SK-N-MC (cell line): ENCODE measurements at regions not wholly inside any gene's neighbourhood (a gene's known extent, or its start where the extent isn't known, plus 50 kb on each side); places are given as distances from the start of the nearest gene placed in this dataset.

ENCODE experiments used
- EZH2 ChIP-seq: fragments of 200-600 bp; sonication (generic); IDR thresholded peaks from one replicate; pipeline ENCODE4 v1.6.1; 2017; ENCODE audit warnings: antibody characterized with exemption
- POLR2AphosphoS5 ChIP-seq: IDR thresholded peaks from 2 replicates; pipeline ENCODE4 v1.6.1; 2012; ENCODE audit warnings: mild to moderate bottlenecking, low read depth, low read length, borderline replicate concordance

DNA sequence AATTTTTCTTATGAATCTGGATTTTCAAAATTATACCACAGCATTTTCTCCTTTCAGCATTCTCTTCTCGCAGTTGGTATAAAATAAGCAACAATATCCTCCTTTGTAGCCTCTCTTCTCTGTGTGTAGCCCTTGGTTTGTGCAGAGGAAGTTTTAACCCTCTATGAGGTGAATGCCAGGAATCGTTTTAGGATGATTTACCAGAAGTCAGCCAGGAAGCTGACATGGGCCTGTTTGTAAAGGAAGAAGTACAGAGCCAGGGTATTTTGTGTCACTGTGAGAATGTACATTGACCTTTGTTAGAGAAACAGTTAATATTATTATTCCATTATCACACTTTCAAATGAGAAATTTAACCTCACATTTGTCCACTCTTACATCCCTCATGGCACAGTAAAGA, 88.9 kb upstream of the RPL34 start:
- TF ChIP-seq POLR2AphosphoS5 = no peak
- no peak for TF ChIP-seq EZH2
